ENCODE measurements at regions not wholly inside any gene's neighbourhood (a gene's known extent, or its start where the extent isn't known, plus 50 kb on each side); places are given as distances from the start of the nearest gene placed in this dataset.

- Histone ChIP-seq H3K4me3 (no peak overlapping the region), H3K27ac (no peak overlapping the region), H3K4me1 (no peaks in the 10 kb centered on the region), H3K36me3 (no peaks in the 10 kb centered on the region), H3K9me3 (peaks cover 4% of the 10 kb centered on the region), H3K27me3 (ENCODE audit: low read depth) (no peaks in the 10 kb centered on the region)
- TF ChIP-seq, protein P1, sequence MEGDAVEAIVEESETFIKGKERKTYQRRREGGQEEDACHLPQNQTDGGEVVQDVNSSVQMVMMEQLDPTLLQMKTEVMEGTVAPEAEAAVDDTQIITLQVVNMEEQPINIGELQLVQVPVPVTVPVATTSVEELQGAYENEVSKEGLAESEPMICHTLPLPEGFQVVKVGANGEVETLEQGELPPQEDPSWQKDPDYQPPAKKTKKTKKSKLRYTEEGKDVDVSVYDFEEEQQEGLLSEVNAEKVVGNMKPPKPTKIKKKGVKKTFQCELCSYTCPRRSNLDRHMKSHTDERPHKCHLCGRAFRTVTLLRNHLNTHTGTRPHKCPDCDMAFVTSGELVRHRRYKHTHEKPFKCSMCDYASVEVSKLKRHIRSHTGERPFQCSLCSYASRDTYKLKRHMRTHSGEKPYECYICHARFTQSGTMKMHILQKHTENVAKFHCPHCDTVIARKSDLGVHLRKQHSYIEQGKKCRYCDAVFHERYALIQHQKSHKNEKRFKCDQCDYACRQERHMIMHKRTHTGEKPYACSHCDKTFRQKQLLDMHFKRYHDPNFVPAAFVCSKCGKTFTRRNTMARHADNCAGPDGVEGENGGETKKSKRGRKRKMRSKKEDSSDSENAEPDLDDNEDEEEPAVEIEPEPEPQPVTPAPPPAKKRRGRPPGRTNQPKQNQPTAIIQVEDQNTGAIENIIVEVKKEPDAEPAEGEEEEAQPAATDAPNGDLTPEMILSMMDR (IDR thresholded peaks at IDR 0.05): no peak
- DNase-seq (no peak), ATAC-seq (no peak)
- intact Hi-C loops (cut with DNase I): no loop called here
Observed at GRCh38 chr13:59172076-59172475, 991.7 kb downstream of the DIAPH3 start.

GRCh38 chr13:59176775-59177174 is 987.0 kb downstream of the DIAPH3 start:
- Histone ChIP-seq H3K9me3 (no peaks in the 10 kb centered on the region), H3K27me3 (ENCODE audit: low read depth) (no peaks in the 10 kb centered on the region), H3K27ac (no peak overlapping the region), H3K36me3 (no peaks in the 10 kb centered on the region), H3K4me3 (no peak overlapping the region), H3K4me1 (no peaks in the 10 kb centered on the region)
- ATAC-seq: no peak
- intact Hi-C loops (cut with DNase I): no loop called here
- TF ChIP-seq, protein P1 (IDR thresholded peaks at IDR 0.05): no peak
- DNase-seq: no peak

GRCh38 chr13:59178344-59178743 is 985.4 kb downstream of the DIAPH3 start:
- H3K4me3 ChIP-seq: no peak overlapping the region
- H3K27ac ChIP-seq: no peak overlapping the region
- H3K36me3 ChIP-seq: no peaks in the 10 kb centered on the region
- ATAC-seq (no peak), DNase-seq (no peak)
- TF ChIP-seq, protein P1 (IDR thresholded peaks at IDR 0.05): no peak
- intact Hi-C loops (cut with DNase I): no loop called here
- no peaks in the 10 kb centered on the region for H3K9me3 ChIP-seq
- no peaks in the 10 kb centered on the region for H3K27me3 ChIP-seq (ENCODE audit: low read depth)
- H3K4me1 ChIP-seq: no peaks in the 10 kb centered on the region

- H3K4me1 ChIP-seq: no peaks in the 10 kb centered on the region
- H3K9me3 ChIP-seq: no peaks in the 10 kb centered on the region
- DNase-seq (no peak), ATAC-seq (no peak)
- no peaks in the 10 kb centered on the region for H3K27me3 ChIP-seq (ENCODE audit: low read depth)
- no peak overlapping the region for H3K4me3 ChIP-seq
- TF ChIP-seq, protein P1 (IDR thresholded peaks at IDR 0.05): no peak
- no peaks in the 10 kb centered on the region for H3K36me3 ChIP-seq
- H3K27ac ChIP-seq: no peak overlapping the region
- intact Hi-C loops (cut with DNase I): no loop called here
Observed at GRCh38 chr13:59182241-59182640, 981.5 kb downstream of the DIAPH3 start.

- H3K27ac ChIP-seq: no peak overlapping the region
- no peak overlapping the region for H3K4me3 ChIP-seq
- intact Hi-C loops (cut with DNase I): no loop called here
- no peaks in the 10 kb centered on the region for H3K4me1 ChIP-seq
- TF ChIP-seq, protein P1 (IDR thresholded peaks at IDR 0.05): no peak
- no peak for ATAC-seq
- no peak for DNase-seq
- no peaks in the 10 kb centered on the region for H3K27me3 ChIP-seq (ENCODE audit: low read depth)
- no peaks in the 10 kb centered on the region for H3K9me3 ChIP-seq
- no peaks in the 10 kb centered on the region for H3K36me3 ChIP-seq
Observed at GRCh38 chr13:59197397-59197796, 966.3 kb downstream of the DIAPH3 start.

DNA sequence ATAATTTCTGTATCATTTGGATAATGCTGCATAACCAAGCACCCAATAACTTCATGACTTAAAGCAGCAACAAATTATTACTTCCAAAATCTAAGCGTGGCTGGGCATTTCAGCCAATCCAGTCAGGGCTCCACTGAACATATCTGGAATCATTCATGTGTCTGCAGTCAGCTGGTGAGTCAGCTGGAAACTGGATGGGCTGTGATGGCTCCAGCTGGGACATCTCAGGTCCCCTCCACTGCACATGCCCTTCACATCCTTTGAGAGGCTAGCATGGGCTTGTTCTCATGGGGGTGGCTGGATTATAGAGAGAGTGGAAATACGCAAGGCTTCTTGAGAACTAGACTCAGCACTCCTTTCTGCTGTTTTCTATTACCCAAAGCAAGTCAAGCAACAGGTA is 961.9 kb downstream of the DIAPH3 start:
- no peak overlapping the region for H3K4me3 ChIP-seq
- H3K27me3 ChIP-seq (ENCODE audit: low read depth): no peaks in the 10 kb centered on the region
- no peak for DNase-seq
- TF ChIP-seq, protein P1 (IDR thresholded peaks at IDR 0.05): no peak
- intact Hi-C loops (cut with DNase I): no loop called here
- no peak overlapping the region for H3K27ac ChIP-seq
- no peaks in the 10 kb centered on the region for H3K4me1 ChIP-seq
- no peak for ATAC-seq
- no peaks in the 10 kb centered on the region for H3K9me3 ChIP-seq
- no peaks in the 10 kb centered on the region for H3K36me3 ChIP-seq
